ENCODE measurements at regions not wholly inside any gene's neighbourhood (a gene's known extent, or its start where the extent isn't known, plus 50 kb on each side); places are given as distances from the start of the nearest gene placed in this dataset.

DNA sequence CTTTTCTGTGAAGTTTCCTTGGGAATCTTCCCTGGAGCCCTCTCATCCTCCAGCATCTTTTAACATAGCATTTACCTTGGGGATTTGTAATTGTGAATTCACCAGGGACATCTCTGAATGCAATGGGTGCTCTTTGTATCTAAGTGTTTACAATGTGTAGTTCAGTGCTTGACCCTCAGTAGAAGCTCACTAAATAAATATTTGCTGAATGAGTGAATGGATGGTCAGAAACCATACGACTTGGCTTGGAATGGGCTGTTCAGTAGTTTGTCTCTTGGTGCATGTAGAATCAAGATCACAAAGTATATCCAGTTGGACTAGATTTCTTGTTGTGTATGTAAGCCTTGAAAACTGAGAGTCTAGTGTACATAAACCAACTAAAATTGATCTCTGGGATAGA is 81.8 kb upstream of the MEF2C start:
- H3K36me3 ChIP-seq: no peaks in the 10 kb centered on the region
- no peak overlapping the region for H3K27ac ChIP-seq
- intact Hi-C loops (cut with DNase I; ENCODE audit: low total_unique reads): no loop called here
- H3K9me3 ChIP-seq: no peaks in the 10 kb centered on the region
- no peaks in the 10 kb centered on the region for H3K4me1 ChIP-seq
- 80 to 97% (median 91%) methylated on average over 1 of the region's 1 CpG for WGBS, 5 donors
- TF ChIP-seq, protein P1, sequence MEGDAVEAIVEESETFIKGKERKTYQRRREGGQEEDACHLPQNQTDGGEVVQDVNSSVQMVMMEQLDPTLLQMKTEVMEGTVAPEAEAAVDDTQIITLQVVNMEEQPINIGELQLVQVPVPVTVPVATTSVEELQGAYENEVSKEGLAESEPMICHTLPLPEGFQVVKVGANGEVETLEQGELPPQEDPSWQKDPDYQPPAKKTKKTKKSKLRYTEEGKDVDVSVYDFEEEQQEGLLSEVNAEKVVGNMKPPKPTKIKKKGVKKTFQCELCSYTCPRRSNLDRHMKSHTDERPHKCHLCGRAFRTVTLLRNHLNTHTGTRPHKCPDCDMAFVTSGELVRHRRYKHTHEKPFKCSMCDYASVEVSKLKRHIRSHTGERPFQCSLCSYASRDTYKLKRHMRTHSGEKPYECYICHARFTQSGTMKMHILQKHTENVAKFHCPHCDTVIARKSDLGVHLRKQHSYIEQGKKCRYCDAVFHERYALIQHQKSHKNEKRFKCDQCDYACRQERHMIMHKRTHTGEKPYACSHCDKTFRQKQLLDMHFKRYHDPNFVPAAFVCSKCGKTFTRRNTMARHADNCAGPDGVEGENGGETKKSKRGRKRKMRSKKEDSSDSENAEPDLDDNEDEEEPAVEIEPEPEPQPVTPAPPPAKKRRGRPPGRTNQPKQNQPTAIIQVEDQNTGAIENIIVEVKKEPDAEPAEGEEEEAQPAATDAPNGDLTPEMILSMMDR (IDR thresholded peaks at IDR 0.05 in 8 of 11, conservative IDR thresholded peaks at IDR 0.05 in 3 of 11): no peak
- TF ChIP-seq POLR2AphosphoS5 (IDR thresholded peaks at IDR 0.05) (no peak), POLR2A (IDR thresholded peaks at IDR 0.05) (no peak)
- no peaks in the 10 kb centered on the region for H3K27me3 ChIP-seq (replicated peaks in 1 of 7)
- no peak overlapping the region for H3K4me3 ChIP-seq
- no peak for DNase-seq

DNA sequence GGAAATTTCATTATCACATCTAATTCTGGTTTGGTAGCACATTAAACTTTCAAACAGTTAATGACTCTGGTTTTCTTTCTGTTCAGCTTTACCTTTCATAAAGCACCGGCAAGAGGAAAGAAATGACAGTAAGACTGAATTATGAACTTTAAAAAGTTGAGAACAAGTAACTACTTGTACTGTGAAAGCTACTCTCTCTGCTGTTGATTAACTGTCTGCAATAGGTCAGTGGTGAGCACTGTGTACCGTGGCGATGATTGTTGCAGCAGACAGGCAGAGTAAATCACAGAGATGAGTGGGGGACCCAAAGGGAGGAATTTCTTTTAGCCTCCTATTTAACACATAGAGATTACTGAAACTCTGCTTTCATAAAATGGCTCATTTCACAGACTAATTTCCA is 74.0 kb upstream of the MEF2C start:
- no peak for DNase-seq
- intact Hi-C loops (cut with DNase I; ENCODE audit: low total_unique reads): no loop called here
- no peak overlapping the region for H3K4me3 ChIP-seq
- H3K27ac ChIP-seq: no peak overlapping the region
- H3K27me3 ChIP-seq (replicated peaks in 1 of 7): no peaks in the 10 kb centered on the region
- WGBS, 5 donors: 69 to 81% (median 74%) methylated on average over 3 of the region's 3 CpGs
- H3K4me1 ChIP-seq: no peaks in the 10 kb centered on the region
- no peaks in the 10 kb centered on the region for H3K36me3 ChIP-seq
- no peaks in the 10 kb centered on the region for H3K9me3 ChIP-seq
- TF ChIP-seq POLR2A (IDR thresholded peaks at IDR 0.05) (no peak), POLR2AphosphoS5 (IDR thresholded peaks at IDR 0.05) (no peak)
- TF ChIP-seq, protein P1 (IDR thresholded peaks at IDR 0.05 in 8 of 11, conservative IDR thresholded peaks at IDR 0.05 in 3 of 11): no peak

DNA sequence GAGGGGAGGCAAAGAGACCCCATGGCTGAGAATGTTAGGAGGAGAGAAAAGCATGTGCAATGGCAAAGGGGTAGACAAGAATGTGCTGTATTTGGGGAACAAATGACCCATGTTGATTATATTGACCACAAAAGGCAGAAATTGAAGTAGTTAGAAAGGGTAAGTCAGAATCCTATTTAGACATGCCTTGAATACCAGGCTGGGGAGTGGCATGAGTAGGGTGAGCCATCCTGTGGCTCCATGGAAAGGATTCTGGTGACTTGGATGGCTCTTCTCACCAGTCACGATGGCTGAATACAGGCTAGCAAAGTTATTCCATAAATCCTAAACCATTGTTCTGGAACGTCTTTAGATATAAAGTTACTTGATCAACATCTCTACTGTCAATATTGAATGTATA is 73.4 kb upstream of the MEF2C start:
- 86 to 100% (median 92%) methylated on average over 2 of the region's 2 CpGs for WGBS, 5 donors
- H3K4me1 ChIP-seq: no peaks in the 10 kb centered on the region
- intact Hi-C loops (cut with DNase I; ENCODE audit: low total_unique reads): no loop called here
- TF ChIP-seq POLR2A (IDR thresholded peaks at IDR 0.05) (no peak), POLR2AphosphoS5 (IDR thresholded peaks at IDR 0.05) (no peak)
- TF ChIP-seq, protein P1 (IDR thresholded peaks at IDR 0.05 in 8 of 11, conservative IDR thresholded peaks at IDR 0.05 in 3 of 11): no peak
- H3K27ac ChIP-seq: no peak overlapping the region
- H3K4me3 ChIP-seq: no peak overlapping the region
- no peaks in the 10 kb centered on the region for H3K27me3 ChIP-seq (replicated peaks in 1 of 7)
- no peaks in the 10 kb centered on the region for H3K9me3 ChIP-seq
- H3K36me3 ChIP-seq: no peaks in the 10 kb centered on the region
- no peak for DNase-seq

DNA sequence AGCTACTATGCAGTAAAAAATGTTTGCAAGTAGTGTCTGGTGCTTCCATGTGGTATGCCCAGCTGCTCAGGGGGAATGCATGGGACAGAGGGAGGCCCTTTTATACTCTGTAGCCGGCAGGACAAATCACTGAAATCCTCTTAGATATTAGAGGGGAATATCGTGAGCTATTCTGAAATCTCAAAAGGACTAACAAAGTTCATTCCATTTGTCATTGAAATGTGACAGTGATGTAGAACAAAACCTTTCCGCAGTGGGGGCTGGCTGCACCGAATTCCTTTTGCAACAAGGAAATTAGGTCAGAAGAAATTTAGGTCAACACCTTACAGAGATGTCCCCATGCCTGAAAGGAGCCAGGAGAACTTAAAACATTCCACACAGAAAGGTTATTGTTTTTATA is 72.4 kb upstream of the MEF2C start:
- DNase-seq: no peak
- Histone ChIP-seq H3K27ac (no peak overlapping the region), H3K36me3 (no peaks in the 10 kb centered on the region), H3K4me3 (no peak overlapping the region), H3K4me1 (no peaks in the 10 kb centered on the region), H3K27me3 (replicated peaks in 1 of 7) (no peaks in the 10 kb centered on the region), H3K9me3 (no peaks in the 10 kb centered on the region)
- WGBS, 5 donors: 80 to 91% (median 87%) methylated on average over 4 of the region's 4 CpGs
- intact Hi-C loops (cut with DNase I; ENCODE audit: low total_unique reads): no loop called here
- TF ChIP-seq POLR2AphosphoS5 (IDR thresholded peaks at IDR 0.05) (no peak), POLR2A (IDR thresholded peaks at IDR 0.05) (no peak)
- TF ChIP-seq, protein P1 (IDR thresholded peaks at IDR 0.05 in 8 of 11, conservative IDR thresholded peaks at IDR 0.05 in 3 of 11): no peak

Data from spleen (tissue), 11 donors.